PC-9 (cell line): ENCODE measurements at regions not wholly inside any gene's neighbourhood (a gene's known extent, or its start where the extent isn't known, plus 50 kb on each side); places are given as distances from the start of the nearest gene placed in this dataset.

Experiments used
- BruUV-seq: library from RNA; stranded (reverse); fragments of 400-500 nt; replicated peaks from 2 replicates; lab custom pipeline; 2021; lab: Mats Ljungman, UMichigan
- CTCF ChIA-PET: fragments of 300-600 bp; sonication (Branson Sonifier 250); formaldehyde crosslinking; loops from one replicate; lab custom pipeline; 2022; ENCODE audit warnings: antibody characterized with exemption; lab: Charles Lee
- POLR2A ChIA-PET: fragments of 300-600 bp; sonication (Branson Sonifier 250); formaldehyde crosslinking; loops from one replicate; lab custom pipeline; 2022; ENCODE audit warnings: antibody characterized with exemption; ENCODE audit not compliant: unreplicated experiment; lab: Charles Lee
- DNase-seq, 2 experiments: peaks; one replicate each; pipeline versions ENCODE4 v3.0.0 to v3.0.0-alpha.2; 2015 to 2022; ENCODE audit warnings: mixed read lengths in 1 of 2
- H2AFZ ChIP-seq: fragments of 200-600 bp; sonication (generic); 2 replicates; pipeline ENCODE4 v1.8.1; 2017; ENCODE audit warnings: antibody characterized with exemption
- H3F3A ChIP-seq: fragments of 200-600 bp; sonication (generic); 2 replicates; pipeline ENCODE4 v1.8.1; 2017; ENCODE audit warnings: antibody characterized with exemption, mild to moderate bottlenecking, low read depth; ENCODE audit not compliant: insufficient read depth
- H3K27ac ChIP-seq: fragments of 200-600 bp; sonication (generic); 2 replicates; pipeline ENCODE4 v1.6.1; 2016; ENCODE audit warnings: mixed run types
- H3K27me3 ChIP-seq: fragments of 200-600 bp; sonication (generic); 2 replicates; pipeline ENCODE4 v1.6.1; 2016; ENCODE audit warnings: low read depth, mixed run types; ENCODE audit not compliant: insufficient read depth
- H3K36me3 ChIP-seq: fragments of 200-600 bp; sonication (generic); 2 replicates; pipeline ENCODE4 v1.6.1; 2016; ENCODE audit warnings: low read depth, mixed run types
- H3K4me1 ChIP-seq: fragments of 200-600 bp; sonication (generic); replicated peaks from 2 replicates; pipeline ENCODE4 v1.6.1; 2016; ENCODE audit warnings: mixed run types; ENCODE audit not compliant: insufficient read depth
- H3K4me2 ChIP-seq: fragments of 200-600 bp; sonication (generic); 2 replicates; pipeline ENCODE4 v1.6.1; 2017; ENCODE audit warnings: mixed run types
- H3K4me3 ChIP-seq: fragments of 200-600 bp; sonication (generic); 2 replicates; pipeline ENCODE4 v1.6.1; 2016; ENCODE audit warnings: mixed run types
- H3K79me2 ChIP-seq: fragments of 200-600 bp; sonication (generic); 2 replicates; pipeline ENCODE4 v1.6.1; 2017; ENCODE audit warnings: low read depth, mixed run types
- H3K9me2 ChIP-seq: fragments of 200-600 bp; sonication (generic); 2 replicates; pipeline ENCODE4 v1.8.1; 2017; ENCODE audit warnings: mild to moderate bottlenecking; ENCODE audit not compliant: insufficient read depth
- H3K9me3 ChIP-seq: fragments of 200-600 bp; sonication (generic); 2 replicates; pipeline ENCODE4 v1.8.1; 2016; ENCODE audit warnings: low read depth; ENCODE audit not compliant: insufficient read depth
- H4K20me1 ChIP-seq: fragments of 200-600 bp; sonication (generic); 2 replicates; pipeline ENCODE4 v1.8.1; 2017; ENCODE audit not compliant: insufficient read depth
- CTCF ChIP-seq: fragments of 200-600 bp; sonication (generic); conservative IDR thresholded peaks from 2 replicates; pipeline ENCODE4 v1.6.1; 2017; ENCODE audit warnings: mixed run types, antibody characterized with exemption, mild to moderate bottlenecking, moderate library complexity
- EZH2 ChIP-seq: fragments of 200-600 bp; sonication (generic); IDR thresholded peaks from 2 replicates; pipeline ENCODE4 v1.8.0; 2017; ENCODE audit warnings: antibody characterized with exemption, low read depth
- intact Hi-C: fragments of 100-400 bp; cut with micrococcal nuclease; formaldehyde crosslinking; loops from one replicate; pipeline ENCODE4 v1.10.0; 2022; ENCODE audit not compliant: unreplicated experiment

- Histone ChIP-seq H3K4me1 (no peaks in the 10 kb centered on the region), H3K27ac (no peak overlapping the region), H3F3A (no peaks in the 10 kb centered on the region), H3K36me3 (no peaks in the 10 kb centered on the region), H3K27me3 (no peaks in the 10 kb centered on the region; the same call in 1 of the 2 replicates), H3K4me3 (no peak overlapping the region), H4K20me1 (no peaks in the 10 kb centered on the region), H3K4me2 (no peak overlapping the region), H3K9me2 (no peaks in the 10 kb centered on the region), H3K9me3 (no peaks in the 10 kb centered on the region), H3K79me2 (no peaks in the 10 kb centered on the region), H2AFZ (no peak overlapping the region)
- ChIA-PET POLR2A (no interaction called here), CTCF (no interaction called here)
- no peak for DNase-seq
- no TSS peak for BruUV-seq
- intact Hi-C loops = no loop called here
- TF ChIP-seq CTCF = no peak
- TF ChIP-seq EZH2 = no peak
These were observed 156.3 kb upstream of the TMEM108 start for GRCh38 chr3:132881756-132882409.

- Histone ChIP-seq H3K27me3 (no peaks in the 10 kb centered on the region; the same call in 1 of the 2 replicates), H3F3A (no peaks in the 10 kb centered on the region), H3K79me2 (no peaks in the 10 kb centered on the region), H3K4me1 (no peaks in the 10 kb centered on the region), H3K4me3 (no peak overlapping the region), H3K9me2 (no peaks in the 10 kb centered on the region), H4K20me1 (no peaks in the 10 kb centered on the region), H2AFZ (no peak overlapping the region), H3K4me2 (no peak overlapping the region), H3K9me3 (no peaks in the 10 kb centered on the region), H3K27ac (no peak overlapping the region), H3K36me3 (no peaks in the 10 kb centered on the region)
- ChIA-PET POLR2A (no interaction called here), CTCF (no interaction called here)
- TF ChIP-seq EZH2 (no peak), CTCF (no peak)
- intact Hi-C loops = no loop called here
- no TSS peak for BruUV-seq
- DNase-seq = no peak
These were observed 157.2 kb upstream of the TMEM108 start for GRCh38 chr3:132880986-132881385.

- Histone ChIP-seq H3K4me3 (no peak overlapping the region), H3K9me2 (no peaks in the 10 kb centered on the region), H2AFZ (no peak overlapping the region), H3K4me2 (no peak overlapping the region), H3K27me3 (no peaks in the 10 kb centered on the region), H4K20me1 (no peaks in the 10 kb centered on the region), H3K27ac (no peak overlapping the region), H3K79me2 (no peaks in the 10 kb centered on the region), H3K4me1 (no peaks in the 10 kb centered on the region), H3F3A (no peaks in the 10 kb centered on the region), H3K9me3 (no peaks in the 10 kb centered on the region), H3K36me3 (no peaks in the 10 kb centered on the region)
- intact Hi-C loops = no loop called here
- no peak for DNase-seq
- ChIA-PET CTCF (no interaction called here), POLR2A (no interaction called here)
- no TSS peak for BruUV-seq
- no peak for TF ChIP-seq CTCF
- TF ChIP-seq EZH2 = no peak
These were observed 157.4 kb upstream of the NPHP3 start for GRCh38 chr3:132879656-132880055.
